ENCODE measurements at regions not wholly inside any gene's neighbourhood (a gene's known extent, or its start where the extent isn't known, plus 50 kb on each side); places are given as distances from the start of the nearest gene placed in this dataset.

GRCh38 chr16:86191663-86192062 is 292.7 kb downstream of the IRF8 start:
- TF ChIP-seq CTCF (IDR thresholded peaks at IDR 0.05; ENCODE audit: low read depth, low read length, poor library complexity, severe bottlenecking) (no peak), EZH2phosphoT487 (IDR thresholded peaks at IDR 0.05; ENCODE audit: borderline replicate concordance, low read length) (no peak)

Data from DOHH2 (cell line).